ENCODE measurements at regions not wholly inside any gene's neighbourhood (a gene's known extent, or its start where the extent isn't known, plus 50 kb on each side); places are given as distances from the start of the nearest gene placed in this dataset.

DNA sequence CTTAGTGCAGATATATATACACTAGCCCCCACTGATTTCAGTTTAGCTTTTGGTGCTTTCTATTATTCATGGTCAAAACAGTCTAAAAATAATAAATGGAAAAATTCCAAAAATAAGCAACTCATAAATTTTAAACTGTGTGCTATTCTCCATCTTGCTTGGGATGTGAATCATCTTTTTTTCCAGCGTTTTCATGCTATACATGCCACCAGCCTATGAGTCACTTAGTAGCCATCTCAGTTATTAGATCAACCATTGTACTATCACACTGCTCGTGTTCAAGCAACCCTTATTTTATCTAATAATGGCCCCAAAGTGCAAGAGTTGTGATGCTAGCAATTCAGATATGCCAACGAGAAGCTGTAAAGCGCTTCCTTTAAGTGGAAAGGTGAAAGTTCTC lies 73.9 kb upstream of the KRR1 start:
- H3K27me3 ChIP-seq (ENCODE audit: control insufficient read depth, insufficient read depth, low read length, poor library complexity, severe bottlenecking) = no peaks in the 10 kb centered on the region
- no peaks in the 10 kb centered on the region for H3K4me1 ChIP-seq (ENCODE audit: control insufficient read depth, insufficient read depth, low read length)
- 84 to 96% methylated on average over 2 to 4 of the region's 4 CpGs for WGBS, 2 experiments

DNA sequence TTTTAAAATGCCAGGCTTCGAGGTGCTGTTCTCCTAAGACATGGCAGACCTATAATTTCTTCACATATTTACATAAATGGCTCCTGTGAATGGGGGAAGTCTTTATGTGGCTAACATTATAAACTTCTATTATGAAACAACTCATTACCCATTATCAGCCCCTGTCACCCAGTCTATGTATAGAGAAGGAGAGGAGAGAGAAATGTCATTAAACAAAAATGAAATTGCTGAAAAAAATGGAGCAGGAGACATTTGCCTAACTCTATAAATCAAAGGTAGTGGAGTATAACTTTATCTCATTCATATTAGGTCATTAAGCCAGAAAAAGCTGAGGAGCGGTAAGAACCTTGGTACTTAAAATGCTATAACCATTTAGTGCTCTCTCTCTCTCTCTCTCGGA lies 71.9 kb upstream of the KRR1 start:
- Histone ChIP-seq H3K36me3 (ENCODE audit: control insufficient read depth, insufficient read depth, low read length) (no peaks in the 10 kb centered on the region), H3K4me3 (ENCODE audit: insufficient read depth, low read depth, low read length) (no peak overlapping the region), H3K27ac (ENCODE audit: insufficient read depth, low read depth, low read length, poor library complexity, severe bottlenecking) (no peak overlapping the region), H3K9me3 (ENCODE audit: control insufficient read depth, low read length) (no peaks in the 10 kb centered on the region), H3K27me3 (ENCODE audit: control insufficient read depth, insufficient read depth, low read length, poor library complexity, severe bottlenecking) (no peaks in the 10 kb centered on the region), H3K4me1 (ENCODE audit: control insufficient read depth, insufficient read depth, low read length) (no peaks in the 10 kb centered on the region)
- 89 to 92% methylated on average over 2 to 3 of the region's 3 CpGs for WGBS, 2 experiments

More for the DNA sequence above, 73.9 kb upstream of the KRR1 start:
- H3K27ac ChIP-seq (ENCODE audit: insufficient read depth, low read depth, low read length, poor library complexity, severe bottlenecking) = no peak overlapping the region
- no peaks in the 10 kb centered on the region for H3K36me3 ChIP-seq (ENCODE audit: control insufficient read depth, insufficient read depth, low read length)
- no peaks in the 10 kb centered on the region for H3K9me3 ChIP-seq (ENCODE audit: control insufficient read depth, low read length)
- no peak overlapping the region for H3K4me3 ChIP-seq (ENCODE audit: insufficient read depth, low read depth, low read length)

DNA sequence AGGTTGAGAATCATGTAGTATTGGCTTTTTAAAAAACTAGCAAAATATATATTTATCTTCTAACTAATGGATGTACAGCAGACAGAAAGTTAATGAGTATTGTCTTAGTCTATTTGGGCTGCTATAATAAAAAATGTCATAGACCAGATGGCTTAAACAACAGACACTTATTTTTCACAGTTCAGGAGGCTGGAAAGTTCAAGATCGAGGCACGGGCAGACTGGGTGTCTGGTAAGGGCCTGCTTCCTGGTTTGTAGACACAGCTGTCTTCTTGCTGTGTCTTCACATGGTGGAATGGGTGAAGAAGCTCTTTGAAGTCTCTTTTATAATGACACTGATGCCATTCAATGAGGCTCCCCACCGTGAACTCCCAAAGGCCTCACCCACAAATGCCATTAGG lies 70.1 kb upstream of the KRR1 start:
- H3K27me3 ChIP-seq (ENCODE audit: control insufficient read depth, insufficient read depth, low read length, poor library complexity, severe bottlenecking) = no peaks in the 10 kb centered on the region
- WGBS, 2 experiments = 82 to 87% methylated on average over 3 of the region's 3 CpGs

DNA sequence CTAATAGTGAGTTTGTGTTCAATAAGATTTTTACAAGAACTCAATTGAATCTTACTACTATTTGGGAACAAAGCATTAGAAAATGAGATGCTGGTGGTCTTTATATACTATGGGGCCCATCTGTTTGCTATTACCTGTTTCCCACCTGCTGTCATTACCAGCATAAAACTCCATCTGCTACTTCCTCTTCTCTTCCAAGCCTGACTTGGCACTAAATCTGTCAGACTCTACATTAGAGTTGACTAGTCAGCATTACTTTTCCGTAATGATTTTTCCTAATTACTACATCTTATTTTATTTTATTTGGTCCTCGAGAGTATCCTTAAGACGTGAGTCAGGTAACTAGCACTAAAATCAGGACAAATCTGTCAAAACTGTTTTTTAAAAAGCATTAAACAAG lies 68.1 kb upstream of the KRR1 start:
- H3K27ac ChIP-seq (ENCODE audit: insufficient read depth, low read depth, low read length, poor library complexity, severe bottlenecking) = no peak overlapping the region
- no peaks in the 10 kb centered on the region for H3K36me3 ChIP-seq (ENCODE audit: control insufficient read depth, insufficient read depth, low read length)
- WGBS, 2 experiments = 85 to 97% methylated on average over 3 of the region's 3 CpGs
- no peaks in the 10 kb centered on the region for H3K27me3 ChIP-seq (ENCODE audit: control insufficient read depth, insufficient read depth, low read length, poor library complexity, severe bottlenecking)
- H3K4me3 ChIP-seq (ENCODE audit: insufficient read depth, low read depth, low read length) = no peak overlapping the region
- H3K9me3 ChIP-seq (ENCODE audit: control insufficient read depth, low read length) = no peaks in the 10 kb centered on the region
- H3K4me1 ChIP-seq (ENCODE audit: control insufficient read depth, insufficient read depth, low read length) = no peaks in the 10 kb centered on the region

More for the DNA sequence above, 70.1 kb upstream of the KRR1 start:
- Histone ChIP-seq H3K9me3 (ENCODE audit: control insufficient read depth, low read length) (no peaks in the 10 kb centered on the region), H3K36me3 (ENCODE audit: control insufficient read depth, insufficient read depth, low read length) (no peaks in the 10 kb centered on the region), H3K4me1 (ENCODE audit: control insufficient read depth, insufficient read depth, low read length) (no peaks in the 10 kb centered on the region), H3K27ac (ENCODE audit: insufficient read depth, low read depth, low read length, poor library complexity, severe bottlenecking) (no peak overlapping the region), H3K4me3 (ENCODE audit: insufficient read depth, low read depth, low read length) (no peak overlapping the region)

DNA sequence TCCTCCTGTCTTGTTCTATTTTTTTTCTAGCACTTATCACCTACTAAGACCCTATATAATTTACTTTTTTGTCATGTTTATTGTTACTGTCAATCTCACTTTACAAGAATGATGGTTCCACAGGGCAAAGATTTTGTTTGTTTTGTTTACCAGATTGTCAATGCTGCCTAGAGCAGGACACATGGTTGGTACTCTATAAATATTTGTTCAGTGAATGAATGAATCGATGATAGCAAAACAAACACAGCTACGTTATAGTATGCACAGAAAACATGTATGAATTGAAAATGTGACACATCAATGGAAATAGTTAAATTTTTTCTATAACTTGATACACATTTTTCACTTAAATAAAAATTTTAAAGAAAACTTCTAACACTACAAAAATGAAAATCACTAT lies 67.1 kb upstream of the KRR1 start:
- Histone ChIP-seq H3K9me3 (ENCODE audit: control insufficient read depth, low read length) (no peaks in the 10 kb centered on the region), H3K27ac (ENCODE audit: insufficient read depth, low read depth, low read length, poor library complexity, severe bottlenecking) (no peak overlapping the region), H3K4me1 (ENCODE audit: control insufficient read depth, insufficient read depth, low read length) (no peaks in the 10 kb centered on the region), H3K4me3 (ENCODE audit: insufficient read depth, low read depth, low read length) (no peak overlapping the region), H3K36me3 (ENCODE audit: control insufficient read depth, insufficient read depth, low read length) (no peaks in the 10 kb centered on the region), H3K27me3 (ENCODE audit: control insufficient read depth, insufficient read depth, low read length, poor library complexity, severe bottlenecking) (no peaks in the 10 kb centered on the region)
- WGBS, 2 experiments = 100% methylated on average over 1 of the region's 2 CpGs

DNA sequence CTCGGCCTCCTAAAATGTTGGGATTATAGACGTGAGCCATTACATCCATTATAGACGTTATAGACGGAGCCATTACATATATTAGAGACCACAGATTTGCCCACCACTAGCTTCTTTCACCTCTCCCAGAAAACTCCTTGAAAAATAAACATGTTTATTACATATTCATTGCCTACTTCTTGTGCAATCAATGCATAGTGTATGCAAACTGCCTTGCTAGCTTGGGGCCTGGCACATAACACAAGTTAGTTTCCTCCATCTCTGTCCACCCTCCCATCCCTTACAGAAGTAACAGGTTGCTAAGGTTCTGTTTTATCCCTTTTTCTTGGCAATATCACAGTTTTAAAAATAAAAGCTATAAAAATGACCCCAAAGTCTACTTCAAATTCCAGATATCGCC lies 66.4 kb upstream of the KRR1 start:
- WGBS, 2 experiments = 93 to 95% methylated on average over 5 of the region's 5 CpGs
- H3K9me3 ChIP-seq (ENCODE audit: control insufficient read depth, low read length) = no peaks in the 10 kb centered on the region
- H3K27me3 ChIP-seq (ENCODE audit: control insufficient read depth, insufficient read depth, low read length, poor library complexity, severe bottlenecking) = no peaks in the 10 kb centered on the region
- no peak overlapping the region for H3K4me3 ChIP-seq (ENCODE audit: insufficient read depth, low read depth, low read length)
- H3K4me1 ChIP-seq (ENCODE audit: control insufficient read depth, insufficient read depth, low read length) = no peaks in the 10 kb centered on the region
- no peaks in the 10 kb centered on the region for H3K36me3 ChIP-seq (ENCODE audit: control insufficient read depth, insufficient read depth, low read length)
- no peak overlapping the region for H3K27ac ChIP-seq (ENCODE audit: insufficient read depth, low read depth, low read length, poor library complexity, severe bottlenecking)

DNA sequence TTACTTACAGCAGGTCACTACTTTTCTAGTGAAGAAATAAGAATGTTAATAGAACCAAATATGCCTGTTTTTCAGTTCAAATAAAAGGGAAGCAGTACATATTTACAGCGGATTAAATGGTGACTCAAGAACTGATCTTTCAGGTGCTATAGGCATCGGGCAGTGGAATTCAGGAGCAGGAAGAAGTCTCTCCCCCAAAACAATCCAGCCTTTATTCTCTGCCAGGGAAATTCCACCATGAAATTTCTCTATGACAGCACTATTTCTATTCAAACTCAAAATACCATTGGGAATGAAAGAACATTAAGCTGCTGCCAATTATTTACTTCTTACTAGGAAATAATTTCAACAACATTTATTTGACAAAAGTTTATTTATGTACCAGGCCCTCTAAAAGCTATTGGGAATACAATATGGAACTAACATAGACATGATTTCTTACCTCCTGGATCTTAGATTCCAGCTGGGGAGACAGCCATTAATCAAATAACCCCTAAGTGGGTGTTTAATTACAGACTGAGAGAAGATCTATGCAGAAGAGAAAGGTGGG lies 60.3 kb upstream of the KRR1 start:
- no peaks in the 10 kb centered on the region for H3K27me3 ChIP-seq (ENCODE audit: control insufficient read depth, insufficient read depth, low read length, poor library complexity, severe bottlenecking)
- H3K36me3 ChIP-seq (ENCODE audit: control insufficient read depth, insufficient read depth, low read length) = no peaks in the 10 kb centered on the region
- no peak overlapping the region for H3K27ac ChIP-seq (ENCODE audit: insufficient read depth, low read depth, low read length, poor library complexity, severe bottlenecking)
- H3K4me3 ChIP-seq (ENCODE audit: insufficient read depth, low read depth, low read length) = no peak overlapping the region
- H3K4me1 ChIP-seq (ENCODE audit: control insufficient read depth, insufficient read depth, low read length) = no peaks in the 10 kb centered on the region
- WGBS, 2 experiments = 92 to 96% methylated on average over 2 of the region's 2 CpGs
- H3K9me3 ChIP-seq (ENCODE audit: control insufficient read depth, low read length) = no peaks in the 10 kb centered on the region

DNA sequence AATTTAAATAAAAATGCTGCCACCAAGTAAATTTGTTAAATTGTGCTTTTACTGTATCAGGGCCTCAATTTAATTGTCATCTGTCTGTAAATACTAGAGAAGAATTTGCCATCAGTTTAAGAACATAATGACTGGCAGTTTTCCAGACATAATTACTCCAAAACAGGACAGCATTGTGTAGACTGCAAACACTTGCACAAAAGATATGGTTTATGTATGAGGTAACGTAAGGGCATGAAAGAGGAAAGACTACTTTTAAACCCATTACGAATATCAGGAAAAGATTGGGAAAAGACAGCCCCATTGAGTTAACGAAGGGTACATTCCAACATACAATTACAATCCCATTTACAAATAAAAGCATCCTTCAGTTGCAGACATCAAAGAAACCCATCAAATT lies 59.8 kb upstream of the KRR1 start:
- 81 to 88% methylated on average over 3 of the region's 3 CpGs for WGBS, 2 experiments
- no peak overlapping the region for H3K27ac ChIP-seq (ENCODE audit: insufficient read depth, low read depth, low read length, poor library complexity, severe bottlenecking)
- no peaks in the 10 kb centered on the region for H3K9me3 ChIP-seq (ENCODE audit: control insufficient read depth, low read length)
- H3K36me3 ChIP-seq (ENCODE audit: control insufficient read depth, insufficient read depth, low read length) = no peaks in the 10 kb centered on the region
- H3K4me1 ChIP-seq (ENCODE audit: control insufficient read depth, insufficient read depth, low read length) = no peaks in the 10 kb centered on the region
- H3K27me3 ChIP-seq (ENCODE audit: control insufficient read depth, insufficient read depth, low read length, poor library complexity, severe bottlenecking) = no peaks in the 10 kb centered on the region
- H3K4me3 ChIP-seq (ENCODE audit: insufficient read depth, low read depth, low read length) = no peak overlapping the region

DNA sequence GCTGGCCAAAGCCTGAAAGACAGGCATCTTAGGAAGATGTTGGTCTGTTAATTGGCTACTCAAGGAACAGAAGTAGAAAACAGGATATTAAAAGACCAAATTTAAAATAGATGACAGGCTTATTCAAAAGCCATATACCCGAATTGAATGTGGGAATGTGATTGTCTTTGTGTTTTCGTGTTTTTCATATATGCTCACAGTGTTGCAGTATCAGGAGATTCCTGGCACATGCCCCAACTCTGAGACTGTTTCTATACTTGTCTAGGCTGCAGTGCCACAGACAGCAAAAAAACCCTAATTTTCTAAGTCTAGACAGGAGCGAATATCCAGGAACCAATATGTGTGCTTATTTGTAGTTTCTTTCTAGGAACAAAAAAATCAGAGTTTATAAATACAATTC lies 57.4 kb upstream of the KRR1 start:
- Histone ChIP-seq H3K4me3 (ENCODE audit: insufficient read depth, low read depth, low read length) (no peak overlapping the region), H3K27ac (ENCODE audit: insufficient read depth, low read depth, low read length, poor library complexity, severe bottlenecking) (no peak overlapping the region), H3K9me3 (ENCODE audit: control insufficient read depth, low read length) (no peaks in the 10 kb centered on the region), H3K27me3 (ENCODE audit: control insufficient read depth, insufficient read depth, low read length, poor library complexity, severe bottlenecking) (no peaks in the 10 kb centered on the region), H3K4me1 (ENCODE audit: control insufficient read depth, insufficient read depth, low read length) (no peaks in the 10 kb centered on the region), H3K36me3 (ENCODE audit: control insufficient read depth, insufficient read depth, low read length) (no peaks in the 10 kb centered on the region)
- 94 to 97% methylated on average over 2 to 3 of the region's 3 CpGs for WGBS, 2 experiments

DNA sequence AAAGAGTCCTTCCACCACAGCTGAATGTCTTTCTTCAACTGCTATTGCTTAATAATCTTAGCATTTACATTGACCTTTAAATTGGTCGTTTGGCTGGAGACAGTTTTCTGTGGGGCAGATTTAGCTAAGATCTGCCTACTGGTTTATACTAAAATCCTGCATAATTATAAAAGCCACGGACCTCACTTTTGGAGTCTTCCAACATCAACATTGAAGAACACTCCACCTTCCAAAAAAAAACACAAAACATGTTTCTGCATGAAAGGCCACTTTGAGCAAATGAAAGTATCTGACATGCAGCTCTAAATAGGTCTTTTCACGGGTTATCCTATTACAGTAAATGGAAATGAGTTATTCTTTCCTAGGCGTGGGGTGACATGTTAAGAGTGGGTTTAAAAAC lies 57.0 kb upstream of the KRR1 start:
- 85 to 89% methylated on average over 4 of the region's 4 CpGs for WGBS, 2 experiments
- Histone ChIP-seq H3K36me3 (ENCODE audit: control insufficient read depth, insufficient read depth, low read length) (no peaks in the 10 kb centered on the region), H3K27me3 (ENCODE audit: control insufficient read depth, insufficient read depth, low read length, poor library complexity, severe bottlenecking) (no peaks in the 10 kb centered on the region), H3K9me3 (ENCODE audit: control insufficient read depth, low read length) (no peaks in the 10 kb centered on the region), H3K4me1 (ENCODE audit: control insufficient read depth, insufficient read depth, low read length) (no peaks in the 10 kb centered on the region), H3K4me3 (ENCODE audit: insufficient read depth, low read depth, low read length) (no peak overlapping the region), H3K27ac (ENCODE audit: insufficient read depth, low read depth, low read length, poor library complexity, severe bottlenecking) (no peak overlapping the region)

DNA sequence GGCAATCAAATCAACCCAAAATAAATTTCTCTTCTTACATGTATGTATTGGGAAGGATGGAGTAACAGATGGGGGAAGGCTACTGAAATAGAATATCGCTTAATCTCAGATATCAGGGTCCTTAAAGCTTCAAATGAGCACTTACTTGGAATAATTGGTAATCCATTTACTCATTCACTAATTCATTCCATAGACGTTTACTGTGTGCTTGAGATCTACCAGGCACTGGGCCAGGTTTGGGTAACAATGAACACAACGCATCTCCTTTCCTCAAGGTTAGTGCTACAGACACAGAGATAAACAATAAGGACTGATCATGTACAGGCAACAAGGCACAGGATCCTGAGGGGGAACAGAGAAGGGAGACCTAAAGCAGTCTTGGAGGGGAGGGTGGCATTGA lies 54.4 kb upstream of the KRR1 start:
- WGBS, 2 experiments = 93 to 98% methylated on average over 2 to 3 of the region's 3 CpGs
- no peaks in the 10 kb centered on the region for H3K4me1 ChIP-seq (ENCODE audit: control insufficient read depth, insufficient read depth, low read length)

More for the DNA sequence above, 54.4 kb upstream of the KRR1 start:
- Histone ChIP-seq H3K9me3 (ENCODE audit: control insufficient read depth, low read length) (no peaks in the 10 kb centered on the region), H3K27me3 (ENCODE audit: control insufficient read depth, insufficient read depth, low read length, poor library complexity, severe bottlenecking) (no peaks in the 10 kb centered on the region), H3K36me3 (ENCODE audit: control insufficient read depth, insufficient read depth, low read length) (no peaks in the 10 kb centered on the region), H3K27ac (ENCODE audit: insufficient read depth, low read depth, low read length, poor library complexity, severe bottlenecking) (no peak overlapping the region), H3K4me3 (ENCODE audit: insufficient read depth, low read depth, low read length) (no peak overlapping the region)
